HG02885 (cell line): ENCODE measurements at regions not wholly inside any gene's neighbourhood (a gene's known extent, or its start where the extent isn't known, plus 50 kb on each side); places are given as distances from the start of the nearest gene placed in this dataset.
A peak's percentile ranks its signal among the peaks of the same experiment; 100 is the strongest.

Experiments
- ATAC-seq: cut with Tn5 transposase; IDR thresholded peaks from one replicate; pipeline ENCODE4 v1.9.1; 2021; ENCODE audit warnings: mild to moderate bottlenecking; ENCODE audit not compliant: unreplicated experiment, poor library complexity

DNA sequence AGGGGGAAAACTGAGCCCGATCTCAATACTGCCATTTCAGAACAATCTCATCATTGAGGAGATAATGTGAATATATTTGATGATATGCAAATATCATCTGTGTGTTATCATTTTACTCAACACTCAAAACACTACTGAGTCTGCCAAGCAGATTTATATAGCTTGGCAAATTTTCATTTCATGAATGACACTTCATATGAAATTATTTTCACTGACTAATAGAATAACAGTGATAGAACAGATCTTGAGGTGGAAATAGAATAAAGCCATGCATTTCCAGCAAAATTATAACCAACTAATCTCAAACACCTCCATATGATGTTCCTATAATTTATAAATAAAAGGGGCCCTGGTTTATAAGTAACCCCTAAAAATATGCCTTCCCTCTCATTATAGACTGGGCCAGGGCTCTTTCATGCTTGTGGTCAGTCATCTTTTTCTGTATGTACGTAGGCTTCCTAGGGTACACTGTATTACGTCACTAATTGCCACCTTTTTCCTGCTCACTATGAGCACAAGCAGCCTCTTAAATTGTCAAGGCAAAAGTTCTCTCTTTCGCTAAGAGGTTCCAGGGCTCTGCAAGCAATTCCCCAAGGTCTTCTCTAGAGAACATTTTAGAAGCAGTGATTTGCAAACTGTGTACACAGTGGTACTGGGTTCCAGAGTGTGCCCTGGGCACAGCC is 197.1 kb upstream of the FOXN3 start:
- no peak for ATAC-seq

DNA sequence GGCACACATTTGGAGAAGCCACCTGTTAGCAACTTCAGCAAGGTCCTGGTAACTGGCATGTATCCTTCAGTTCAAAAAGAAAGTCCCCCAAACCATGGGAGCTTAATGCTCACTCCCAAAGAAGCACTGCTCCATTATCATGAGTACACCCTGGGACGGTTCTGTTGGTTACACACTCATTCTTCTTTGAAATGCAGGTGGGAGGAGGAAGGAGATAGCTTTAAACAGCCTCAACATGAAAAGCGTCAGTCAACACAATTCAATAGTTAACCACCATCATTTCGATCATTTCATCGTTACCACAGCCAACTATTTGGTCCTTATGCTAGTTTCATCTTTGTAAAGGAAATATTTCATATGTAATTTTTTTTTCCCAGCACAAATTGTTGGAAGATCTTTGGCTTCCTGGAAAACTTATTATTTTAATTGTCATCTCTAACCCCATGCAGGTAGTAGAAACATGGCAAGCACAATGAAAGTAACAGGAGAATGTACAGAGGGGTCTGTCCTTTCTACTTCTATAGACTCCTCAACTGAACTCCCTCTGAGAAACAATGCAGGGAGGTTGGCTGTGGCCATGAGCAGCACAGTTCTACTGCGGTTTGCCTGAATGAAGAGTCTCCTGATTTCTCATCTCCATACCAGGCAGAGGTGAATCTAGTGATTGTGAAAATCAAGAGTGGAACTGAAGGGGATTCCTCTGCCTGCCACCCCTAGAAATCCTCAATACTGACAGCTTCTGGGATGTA is 196.4 kb upstream of the FOXN3 start:
- peak; percentile 25 for ATAC-seq

GRCh38 chr14:89609500-89610100 is 192.6 kb upstream of the FOXN3 start:
- ATAC-seq, result no peak

DNA sequence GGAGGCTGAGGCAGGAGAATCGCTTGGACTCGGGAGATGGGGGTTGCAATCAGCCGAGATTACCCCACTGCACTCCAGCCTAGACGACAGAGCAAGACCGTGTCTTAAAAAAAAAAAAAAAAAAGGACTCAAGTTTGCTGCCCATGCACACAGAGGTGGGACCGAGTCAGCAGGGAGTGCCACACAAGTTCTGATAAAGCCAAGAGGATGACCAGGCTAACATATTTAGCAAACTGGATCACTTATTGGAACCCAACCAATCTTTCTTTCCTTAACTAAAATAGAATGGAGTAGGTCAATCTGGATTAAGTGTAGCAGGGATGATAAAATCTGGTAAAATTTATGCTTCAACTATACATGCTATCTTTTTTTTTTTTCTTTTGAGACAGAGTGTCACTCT is 190.4 kb upstream of the FOXN3 start:
- no peak for ATAC-seq

GRCh38 chr14:89603938-89604480 is 187.0 kb upstream of the FOXN3 start:
- ATAC-seq, result no peak

DNA sequence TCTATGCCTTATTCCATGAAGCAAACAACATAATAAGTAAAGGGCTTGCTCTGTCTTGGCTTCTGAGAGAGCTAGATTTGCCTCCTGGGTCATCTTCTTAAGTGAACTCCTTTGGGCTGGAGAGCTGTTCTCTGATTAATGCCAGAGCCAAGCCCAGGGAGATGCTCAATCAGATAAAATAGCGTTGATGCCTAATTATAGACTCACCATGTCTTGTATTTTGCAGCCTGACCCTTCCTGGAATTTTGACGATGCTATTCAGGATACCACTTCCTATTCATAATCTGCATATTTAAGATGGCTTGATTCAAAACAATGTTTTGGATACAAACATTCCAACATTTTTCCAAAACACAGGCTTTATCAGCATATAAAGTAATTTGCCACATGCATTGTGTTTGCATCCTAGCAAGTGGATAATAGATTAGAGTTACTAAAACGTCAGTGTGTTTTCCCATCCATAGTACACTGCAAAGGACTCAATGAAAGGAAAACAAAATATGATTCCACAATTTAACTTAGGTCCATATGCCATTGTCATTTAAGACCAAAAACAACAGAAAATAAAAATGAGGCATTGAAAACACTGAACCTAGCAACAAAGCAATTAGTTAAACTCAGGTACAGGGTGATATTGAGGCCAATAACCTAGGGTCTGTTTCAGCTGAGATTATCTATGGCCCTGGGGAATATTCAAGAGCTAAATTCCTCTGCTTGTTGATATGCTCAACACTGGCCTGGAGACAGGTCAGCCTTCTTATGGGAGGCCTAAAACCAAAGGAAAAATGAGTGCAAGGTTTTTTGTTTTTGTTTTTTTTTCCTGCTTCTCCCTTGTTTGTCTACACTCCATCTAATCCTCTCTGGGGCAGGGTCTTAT is 184.2 kb upstream of the FOXN3 start:
- no peak for ATAC-seq

GRCh38 chr14:89600029-89600428 is 183.0 kb upstream of the FOXN3 start:
- no peak for ATAC-seq

- ATAC-seq, result no peak
These were observed 181.6 kb upstream of the FOXN3 start for GRCh38 chr14:89598548-89599186.

DNA sequence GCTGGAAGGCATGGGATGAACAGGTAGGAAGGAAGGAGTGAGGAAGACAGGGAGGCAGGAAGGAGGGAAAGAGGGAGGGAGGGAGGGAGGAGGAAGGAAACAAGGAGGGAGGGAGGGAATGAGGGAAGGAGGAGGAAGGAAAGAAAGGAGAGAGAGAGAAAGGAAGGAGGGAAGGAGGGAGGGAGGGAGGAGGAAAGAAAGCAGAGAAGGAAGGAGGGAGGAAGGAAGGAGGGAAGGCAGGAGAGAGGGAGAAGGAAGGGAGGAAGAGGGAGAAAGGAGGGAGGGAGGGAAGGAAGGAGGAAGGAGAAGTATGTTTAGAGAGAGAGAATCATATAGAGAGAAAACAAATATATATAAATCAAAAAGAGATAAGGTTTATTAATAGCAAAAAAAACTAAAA is 175.9 kb upstream of the FOXN3 start:
- ATAC-seq, result no peak

GRCh38 chr14:89589400-89590118 is 172.5 kb upstream of the FOXN3 start:
- ATAC-seq, result peak; percentile 56

- ATAC-seq, result no peak
These were observed 171.8 kb upstream of the FOXN3 start for GRCh38 chr14:89588840-89589296.

DNA sequence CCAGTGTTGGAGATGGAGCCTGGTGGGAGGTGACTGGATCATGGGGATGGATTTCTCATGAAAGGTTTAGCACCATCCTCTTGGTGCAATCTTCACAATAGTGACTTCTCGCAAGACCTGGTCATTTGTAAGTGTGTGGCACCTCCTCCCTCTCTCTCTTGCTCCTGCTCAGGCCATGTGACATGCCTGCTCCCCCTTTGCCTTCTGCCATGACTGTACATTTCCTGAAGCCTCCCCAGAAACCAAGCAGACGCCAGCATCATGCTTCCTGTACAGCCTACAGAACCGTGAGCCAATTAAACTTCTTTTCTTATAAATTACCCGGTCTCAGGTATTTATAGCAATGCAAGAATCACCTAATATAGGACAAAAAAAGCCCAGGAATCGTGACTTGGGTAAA is 171.0 kb upstream of the FOXN3 start:
- no peak for ATAC-seq

DNA sequence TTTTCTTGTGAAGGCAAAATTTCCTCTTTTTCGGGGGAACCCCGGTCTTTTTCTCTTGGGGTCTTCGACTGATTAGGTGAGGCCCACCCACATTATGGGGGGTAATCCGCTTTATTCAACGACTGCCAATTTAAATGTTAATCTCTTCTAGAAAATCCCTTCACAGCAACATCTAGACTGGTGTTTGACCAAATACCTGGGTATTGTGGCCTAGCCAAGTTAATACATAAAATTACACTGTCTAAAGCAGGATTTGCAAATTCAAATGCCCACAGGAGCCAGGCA is 170.0 kb upstream of the FOXN3 start:
- ATAC-seq, result no peak

- no peak for ATAC-seq
These were observed 169.5 kb upstream of the FOXN3 start for GRCh38 chr14:89586258-89587135.

DNA sequence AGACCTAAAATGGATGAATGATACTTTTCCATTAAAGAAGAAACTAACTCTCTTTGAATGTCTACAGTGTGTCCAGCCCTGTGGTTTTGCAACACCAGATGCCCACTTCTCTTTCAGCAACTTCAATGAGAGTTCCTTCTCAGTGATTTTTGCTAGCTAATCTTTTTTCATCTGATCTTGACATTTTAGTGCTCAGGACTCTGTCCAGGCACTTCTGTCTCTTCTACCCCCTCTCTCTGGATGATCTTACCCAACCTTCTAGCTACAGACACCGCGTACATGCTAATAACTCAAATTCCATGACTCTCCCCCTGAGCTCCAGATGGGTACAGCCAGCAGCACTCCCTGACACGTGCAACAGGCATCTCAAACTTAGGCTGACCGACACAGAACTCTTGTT is 161.1 kb upstream of the FOXN3 start:
- no peak for ATAC-seq

DNA sequence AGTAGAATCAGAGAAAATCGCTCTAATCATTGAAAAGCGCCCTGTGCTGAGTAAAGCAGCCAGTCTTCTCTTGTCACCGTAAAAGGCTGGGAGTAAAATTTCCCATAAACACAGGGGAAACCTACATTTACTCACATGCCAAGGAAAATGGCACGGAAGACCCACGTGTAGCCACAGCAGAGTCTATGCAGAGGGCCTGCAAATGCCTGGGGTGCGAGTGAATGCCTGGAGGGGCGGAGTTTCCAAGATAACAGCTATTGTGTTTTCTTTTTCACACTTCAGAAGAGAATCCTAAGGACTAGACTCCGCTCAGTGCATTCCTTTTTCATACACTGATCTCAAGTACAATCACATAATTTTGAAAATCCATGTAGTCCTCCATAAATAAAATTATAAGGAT is 159.9 kb upstream of the FOXN3 start:
- ATAC-seq, result no peak

GRCh38 chr14:89576145-89576927 is 159.3 kb upstream of the FOXN3 start:
- ATAC-seq, result no peak
